ENCODE measurements at regions not wholly inside any gene's neighbourhood (a gene's known extent, or its start where the extent isn't known, plus 50 kb on each side); places are given as distances from the start of the nearest gene placed in this dataset.

DNA sequence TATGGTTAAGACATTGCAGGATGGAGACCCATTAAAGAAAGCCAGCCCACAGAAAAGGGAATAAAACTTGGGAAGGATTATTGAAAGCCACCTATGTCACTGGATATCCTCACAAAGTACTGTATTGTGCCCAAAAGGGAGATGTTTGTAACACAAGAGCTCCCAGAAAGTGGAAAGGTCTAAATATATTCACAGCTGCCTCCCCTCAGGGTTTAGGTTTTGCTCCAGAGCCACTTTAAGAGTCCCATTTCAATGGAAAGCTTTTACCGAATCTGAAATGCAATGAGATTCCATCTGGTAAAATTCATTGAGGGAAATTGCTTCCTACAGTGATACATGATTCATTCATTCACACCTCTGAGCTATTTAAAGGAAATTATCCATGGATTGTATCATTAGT, 176.4 kb downstream of the XPNPEP1 start:
- H3K4me1 ChIP-seq (replicated peaks; ENCODE audit: insufficient read depth): no peaks in the 10 kb centered on the region
- ChIA-PET CTCF (no interaction called here), POLR2A (ENCODE audit: unreplicated experiment) (no interaction called here)
- H3K4me3 ChIP-seq: no peak overlapping the region
- no peaks in the 10 kb centered on the region for H3K36me3 ChIP-seq (ENCODE audit: low read depth)
- no peaks in the 10 kb centered on the region for H3K79me2 ChIP-seq (ENCODE audit: low read depth)
- no peak overlapping the region for H2AFZ ChIP-seq
- no peak overlapping the region for H3K27ac ChIP-seq
- no peaks in the 10 kb centered on the region for H3K27me3 ChIP-seq (ENCODE audit: insufficient read depth, low read depth)
- no peaks in the 10 kb centered on the region for H3K9me3 ChIP-seq (ENCODE audit: insufficient read depth, low read depth)
- H3K9me2 ChIP-seq (ENCODE audit: insufficient read depth): no peaks in the 10 kb centered on the region
- no peak for TF ChIP-seq EZH2 (IDR thresholded peaks at IDR 0.05; ENCODE audit: low read depth)
- TF ChIP-seq, protein P1, sequence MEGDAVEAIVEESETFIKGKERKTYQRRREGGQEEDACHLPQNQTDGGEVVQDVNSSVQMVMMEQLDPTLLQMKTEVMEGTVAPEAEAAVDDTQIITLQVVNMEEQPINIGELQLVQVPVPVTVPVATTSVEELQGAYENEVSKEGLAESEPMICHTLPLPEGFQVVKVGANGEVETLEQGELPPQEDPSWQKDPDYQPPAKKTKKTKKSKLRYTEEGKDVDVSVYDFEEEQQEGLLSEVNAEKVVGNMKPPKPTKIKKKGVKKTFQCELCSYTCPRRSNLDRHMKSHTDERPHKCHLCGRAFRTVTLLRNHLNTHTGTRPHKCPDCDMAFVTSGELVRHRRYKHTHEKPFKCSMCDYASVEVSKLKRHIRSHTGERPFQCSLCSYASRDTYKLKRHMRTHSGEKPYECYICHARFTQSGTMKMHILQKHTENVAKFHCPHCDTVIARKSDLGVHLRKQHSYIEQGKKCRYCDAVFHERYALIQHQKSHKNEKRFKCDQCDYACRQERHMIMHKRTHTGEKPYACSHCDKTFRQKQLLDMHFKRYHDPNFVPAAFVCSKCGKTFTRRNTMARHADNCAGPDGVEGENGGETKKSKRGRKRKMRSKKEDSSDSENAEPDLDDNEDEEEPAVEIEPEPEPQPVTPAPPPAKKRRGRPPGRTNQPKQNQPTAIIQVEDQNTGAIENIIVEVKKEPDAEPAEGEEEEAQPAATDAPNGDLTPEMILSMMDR (conservative IDR thresholded peaks at IDR 0.05): no peak
- intact Hi-C loops (cut with micrococcal nuclease; ENCODE audit: unreplicated experiment): no loop called here
- H4K20me1 ChIP-seq (ENCODE audit: insufficient read depth): no peaks in the 10 kb centered on the region
- H3K4me2 ChIP-seq: no peak overlapping the region
- BruUV-seq (replicated peaks): no TSS peak
- H3F3A ChIP-seq (ENCODE audit: insufficient read depth, low read depth): no peaks in the 10 kb centered on the region
- no peak for DNase-seq

- no peak for DNase-seq
- Histone ChIP-seq H4K20me1 (ENCODE audit: insufficient read depth) (no peaks in the 10 kb centered on the region), H2AFZ (no peak overlapping the region), H3K4me1 (replicated peaks; ENCODE audit: insufficient read depth) (no peaks in the 10 kb centered on the region), H3K9me2 (ENCODE audit: insufficient read depth) (no peaks in the 10 kb centered on the region), H3K79me2 (ENCODE audit: low read depth) (no peaks in the 10 kb centered on the region), H3F3A (ENCODE audit: insufficient read depth, low read depth) (no peaks in the 10 kb centered on the region), H3K4me3 (no peak overlapping the region), H3K27ac (no peak overlapping the region), H3K9me3 (ENCODE audit: insufficient read depth, low read depth) (no peaks in the 10 kb centered on the region), H3K4me2 (no peak overlapping the region), H3K36me3 (ENCODE audit: low read depth) (no peaks in the 10 kb centered on the region), H3K27me3 (ENCODE audit: insufficient read depth, low read depth) (no peaks in the 10 kb centered on the region)
- ChIA-PET CTCF (no interaction called here), POLR2A (ENCODE audit: unreplicated experiment) (no interaction called here)
- intact Hi-C loops (cut with micrococcal nuclease; ENCODE audit: unreplicated experiment): no loop called here
- BruUV-seq (replicated peaks): no TSS peak
- TF ChIP-seq, protein P1 (conservative IDR thresholded peaks at IDR 0.05): no peak
- no peak for TF ChIP-seq EZH2 (IDR thresholded peaks at IDR 0.05; ENCODE audit: low read depth)
Observed at GRCh38 chr10:109744020-109744419, 179.3 kb downstream of the XPNPEP1 start.

DNA sequence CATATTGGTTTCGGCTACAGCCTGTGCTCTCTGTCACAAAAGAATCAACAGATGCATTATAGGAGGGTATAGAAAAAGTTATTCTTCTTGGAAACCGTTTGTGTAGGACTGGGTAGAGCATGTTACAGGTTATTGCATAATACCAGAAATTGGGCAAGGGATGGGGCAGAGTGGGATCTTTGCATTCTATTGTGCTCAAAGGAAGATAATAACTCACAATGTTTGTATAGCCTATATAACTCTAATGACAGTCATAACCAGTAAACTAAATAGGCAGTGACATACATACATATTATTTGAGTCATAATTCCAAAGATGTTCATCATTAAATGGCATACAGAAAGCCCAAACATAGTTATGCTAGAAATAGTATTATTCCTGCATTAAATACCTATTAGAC, 179.7 kb downstream of the XPNPEP1 start:
- no TSS peak for BruUV-seq (replicated peaks)
- Histone ChIP-seq H3K27ac (no peak overlapping the region), H2AFZ (no peak overlapping the region), H3F3A (ENCODE audit: insufficient read depth, low read depth) (no peaks in the 10 kb centered on the region), H4K20me1 (ENCODE audit: insufficient read depth) (no peaks in the 10 kb centered on the region), H3K4me2 (no peak overlapping the region), H3K36me3 (ENCODE audit: low read depth) (no peaks in the 10 kb centered on the region), H3K4me3 (no peak overlapping the region), H3K79me2 (ENCODE audit: low read depth) (no peaks in the 10 kb centered on the region), H3K4me1 (replicated peaks; ENCODE audit: insufficient read depth) (no peaks in the 10 kb centered on the region), H3K27me3 (ENCODE audit: insufficient read depth, low read depth) (no peaks in the 10 kb centered on the region), H3K9me2 (ENCODE audit: insufficient read depth) (no peaks in the 10 kb centered on the region), H3K9me3 (ENCODE audit: insufficient read depth, low read depth) (no peaks in the 10 kb centered on the region)
- no peak for DNase-seq
- ChIA-PET POLR2A (ENCODE audit: unreplicated experiment) (no interaction called here), CTCF (no interaction called here)
- intact Hi-C loops (cut with micrococcal nuclease; ENCODE audit: unreplicated experiment): no loop called here
- no peak for TF ChIP-seq EZH2 (IDR thresholded peaks at IDR 0.05; ENCODE audit: low read depth)
- TF ChIP-seq, protein P1 (conservative IDR thresholded peaks at IDR 0.05): no peak

Measured in PC-9 (cell line).